ENCODE measurements at regions not wholly inside any gene's neighbourhood (a gene's known extent, or its start where the extent isn't known, plus 50 kb on each side); places are given as distances from the start of the nearest gene placed in this dataset.

- no peak for DNase-seq (ENCODE audit: low spot score)
- intact Hi-C loops (cut with DNase I) = no loop called here
These were observed 1361.4 kb upstream of the GBE1 start for GRCh38 chr3:83122774-83123350.

GRCh38 chr3:83093222-83093572 lies 1331.8 kb upstream of the GBE1 start:
- intact Hi-C loops (cut with DNase I) = no loop called here

GRCh38 chr3:83092521-83093221 lies 1331.2 kb upstream of the GBE1 start:
- intact Hi-C loops (cut with DNase I) = no loop called here
- no peak for DNase-seq (ENCODE audit: low spot score)

More at GRCh38 chr3:83093222-83093572, 1331.8 kb upstream of the GBE1 start:
- DNase-seq (ENCODE audit: low spot score) = no peak

- intact Hi-C loops (cut with DNase I) = no loop called here
- no peak for DNase-seq (ENCODE audit: low spot score)
These were observed 1314.6 kb upstream of the GBE1 start for GRCh38 chr3:83076041-83076440.

- intact Hi-C loops (cut with DNase I) = no loop called here
- DNase-seq (ENCODE audit: low spot score) = no peak
These were observed 1313.0 kb upstream of the GBE1 start for GRCh38 chr3:83074485-83074884.

GRCh38 chr3:83065851-83066460 lies 1304.5 kb upstream of the GBE1 start:
- DNase-seq (ENCODE audit: low spot score) = no peak
- intact Hi-C loops (cut with DNase I) = no loop called here

GRCh38 chr3:83063446-83063845 lies 1302.0 kb upstream of the GBE1 start:
- intact Hi-C loops (cut with DNase I) = no loop called here
- no peak for DNase-seq (ENCODE audit: low spot score)

GRCh38 chr3:83048556-83048955 lies 1287.1 kb upstream of the GBE1 start:
- no peak for DNase-seq (ENCODE audit: low spot score)
- intact Hi-C loops (cut with DNase I) = no loop called here

GRCh38 chr3:83039422-83039821 lies 1278.0 kb upstream of the GBE1 start:
- DNase-seq (ENCODE audit: low spot score) = no peak
- intact Hi-C loops (cut with DNase I) = no loop called here

GRCh38 chr3:83035704-83036010 lies 1274.2 kb upstream of the GBE1 start:
- intact Hi-C loops (cut with DNase I) = no loop called here
- DNase-seq (ENCODE audit: low spot score) = no peak

- intact Hi-C loops (cut with DNase I) = no loop called here
- DNase-seq (ENCODE audit: low spot score) = no peak
These were observed 1273.6 kb upstream of the GBE1 start for GRCh38 chr3:83034806-83035703.

GRCh38 chr3:83033133-83033532 lies 1271.7 kb upstream of the GBE1 start:
- intact Hi-C loops (cut with DNase I) = no loop called here
- no peak for DNase-seq (ENCODE audit: low spot score)

- no peak for DNase-seq (ENCODE audit: low spot score)
- intact Hi-C loops (cut with DNase I) = no loop called here
These were observed 1261.6 kb upstream of the GBE1 start for GRCh38 chr3:83023086-83023485.

GRCh38 chr3:83011481-83011880 lies 1250.0 kb upstream of the GBE1 start:
- no peak for DNase-seq (ENCODE audit: low spot score)
- intact Hi-C loops (cut with DNase I) = no loop called here

GRCh38 chr3:83003917-83004316 lies 1242.5 kb upstream of the GBE1 start:
- DNase-seq (ENCODE audit: low spot score) = no peak
- intact Hi-C loops (cut with DNase I) = no loop called here

- no peak for DNase-seq (ENCODE audit: low spot score)
- intact Hi-C loops (cut with DNase I) = no loop called here
These were observed 1241.5 kb upstream of the GBE1 start for GRCh38 chr3:83002869-83003445.

GRCh38 chr3:82999777-83000176 lies 1238.3 kb upstream of the GBE1 start:
- no peak for DNase-seq (ENCODE audit: low spot score)
- intact Hi-C loops (cut with DNase I) = no loop called here

GRCh38 chr3:82978368-82978767 lies 1216.9 kb upstream of the GBE1 start:
- intact Hi-C loops (cut with DNase I) = no loop called here
- DNase-seq (ENCODE audit: low spot score) = no peak

GRCh38 chr3:82977871-82978270 lies 1216.4 kb upstream of the GBE1 start:
- intact Hi-C loops (cut with DNase I) = no loop called here
- DNase-seq (ENCODE audit: low spot score) = no peak

- intact Hi-C loops (cut with DNase I) = no loop called here
These were observed 1212.3 kb upstream of the GBE1 start for GRCh38 chr3:82973791-82974190.

More at GRCh38 chr3:82973791-82974190, 1212.3 kb upstream of the GBE1 start:
- DNase-seq (ENCODE audit: low spot score) = no peak
